ENCODE measurements at regions not wholly inside any gene's neighbourhood (a gene's known extent, or its start where the extent isn't known, plus 50 kb on each side); places are given as distances from the start of the nearest gene placed in this dataset.

GRCh38 chr11:97883086-97883485 lies 1137.7 kb upstream of the CNTN5 start:
- TF ChIP-seq POLR2A (IDR thresholded peaks at IDR 0.05) (no peak), CTCF (IDR thresholded peaks at IDR 0.05) (no peak)

Measured in esophagus squamous epithelium (tissue), 4 donors.